ENCODE measurements at regions not wholly inside any gene's neighbourhood (a gene's known extent, or its start where the extent isn't known, plus 50 kb on each side); places are given as distances from the start of the nearest gene placed in this dataset.

DNA sequence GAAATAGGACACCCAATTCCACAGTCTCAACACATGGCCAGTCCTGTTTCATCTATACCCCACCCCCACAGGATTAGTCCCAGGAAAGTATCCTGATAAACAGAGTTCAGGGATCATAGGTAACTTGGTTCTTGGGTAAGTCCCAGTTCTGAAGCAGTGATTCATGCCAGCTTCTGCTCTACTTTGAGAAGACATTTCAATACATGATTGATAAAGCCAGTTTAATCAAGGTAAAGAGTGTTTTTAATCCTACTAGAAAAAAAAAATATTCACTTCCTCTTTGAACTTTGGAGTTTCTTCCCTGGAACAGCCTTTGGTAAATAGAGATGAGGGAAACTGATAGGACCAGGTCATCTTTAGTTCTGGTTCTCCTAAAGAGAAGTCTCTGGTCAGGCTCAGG is 142.4 kb downstream of the TLR5 start (continued):
- TF ChIP-seq GLI4 (tag by site-specific recombination; IDR thresholded peaks at IDR 0.05) (no peak), ZBTB8A (tag by site-specific recombination; IDR thresholded peaks at IDR 0.05) (no peak), ZNF211 (tag by site-specific recombination; IDR thresholded peaks at IDR 0.05; ENCODE audit: low read depth) (no peak), ZNF654 (tag by site-specific recombination; IDR thresholded peaks at IDR 0.05; ENCODE audit: low read depth) (no peak), OVOL3 (tag by site-specific recombination; IDR thresholded peaks at IDR 0.05) (no peak), ZXDB (tag by site-specific recombination; IDR thresholded peaks at IDR 0.05) (no peak), BCL11B (tag by site-specific recombination; IDR thresholded peaks at IDR 0.05; ENCODE audit: low read depth) (no peak), TSHZ1 (tag by site-specific recombination; IDR thresholded peaks at IDR 0.05; ENCODE audit: borderline replicate concordance) (no peak), ZBTB26 (tag by site-specific recombination; optimal IDR thresholded peaks at IDR 0.05) (no peak), ZNF416 (tag by site-specific recombination; IDR thresholded peaks at IDR 0.05) (no peak), ZNF341 (tag by site-specific recombination; IDR thresholded peaks at IDR 0.05; ENCODE audit: low read depth) (no peak)

DNA sequence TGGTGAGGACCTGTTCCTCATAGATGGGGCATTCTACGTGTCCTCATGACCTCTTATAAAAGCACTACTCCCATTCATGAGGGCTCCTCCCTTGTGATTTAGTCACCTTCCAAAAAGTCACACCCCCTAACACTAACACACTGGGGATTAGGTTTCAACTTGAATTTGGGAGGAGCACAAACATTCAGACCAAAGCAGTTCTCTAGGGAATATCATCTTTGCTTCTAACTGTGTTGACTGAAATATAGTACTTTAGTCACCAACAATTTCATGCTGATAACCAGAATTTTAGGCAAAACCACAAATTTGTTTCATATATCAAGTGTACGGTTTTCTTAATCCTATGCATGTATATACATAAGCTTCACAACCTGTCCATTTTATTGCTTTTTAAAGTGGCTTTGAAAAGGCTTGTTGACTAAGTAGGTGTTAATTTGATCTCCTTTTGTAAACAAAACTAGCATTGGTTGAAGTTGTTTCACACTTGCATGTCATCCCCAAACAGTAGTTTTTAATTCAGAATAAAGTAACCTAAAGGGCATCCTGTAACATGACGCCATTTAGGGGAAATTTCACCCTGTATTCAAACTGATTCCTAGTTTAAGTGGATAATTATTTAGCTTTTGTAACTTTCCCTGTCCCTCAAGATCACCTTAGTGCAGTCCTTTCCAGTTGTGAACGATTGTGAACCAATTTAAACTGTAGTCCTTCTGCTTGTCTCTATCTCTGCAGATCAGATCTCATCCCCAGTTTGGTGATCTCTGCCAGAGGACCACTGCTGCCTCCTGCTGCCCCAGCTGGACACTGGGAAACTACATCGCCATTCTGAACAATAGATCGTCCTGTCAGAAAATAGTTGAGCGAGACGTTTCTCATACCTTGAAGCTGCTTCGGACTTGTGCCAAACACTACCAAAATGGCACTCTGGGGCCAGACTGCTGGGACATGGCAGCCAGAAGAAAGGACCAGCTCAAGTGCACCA is 141.1 kb downstream of the TLR5 start:
- no peaks in the 10 kb centered on the region for H3K9me3 ChIP-seq (ENCODE audit: control insufficient read depth, insufficient read depth, low read depth, low read length)
- no peak overlapping the region for H3K27ac ChIP-seq (ENCODE audit: extremely low read depth, low read depth, low read length)
- POLR2A ChIA-PET = no interaction called here
- CTCF ChIA-PET = interaction anchor here (0.9 to 1.1 kb wide), 3 partner anchors 12 to 209 kb away, joined by 3 to 5 read pairs (median 3); no protein-coding TSS in a partner anchor
- H3K4me3 ChIP-seq (ENCODE audit: low read depth, low read length) = no peak overlapping the region
- peaks cover 0 to 23% of the 10 kb centered on the region in 2 experiments; a peak in 1 of 3 replicates for H3K36me3 ChIP-seq (ENCODE audit: control insufficient read depth in 2 of 2, insufficient read depth in 1 of 2, low read length in 2 of 2)
- peaks cover 18% of the 10 kb centered on the region for H3K4me1 ChIP-seq (ENCODE audit: control insufficient read depth, insufficient read depth, low read length)
- no peak for TF ChIP-seq ZNF660 (tag by site-specific recombination; IDR thresholded peaks at IDR 0.05)
- no peak for TF ChIP-seq ZNF707 (tag by site-specific recombination; IDR thresholded peaks at IDR 0.05)
- no peak for TF ChIP-seq ZNF16 (tag by site-specific recombination; IDR thresholded peaks at IDR 0.05; ENCODE audit: low read depth)
- no peak for TF ChIP-seq ZNF354C (tag by site-specific recombination; IDR thresholded peaks at IDR 0.05; ENCODE audit: borderline replicate concordance, low read depth)
- TF ChIP-seq ZNF530 (tag by site-specific recombination; IDR thresholded peaks at IDR 0.05; ENCODE audit: low read depth) = no peak
- no peak for TF ChIP-seq ZNF501 (tag by site-specific recombination; IDR thresholded peaks at IDR 0.05)
- TF ChIP-seq, protein P1, sequence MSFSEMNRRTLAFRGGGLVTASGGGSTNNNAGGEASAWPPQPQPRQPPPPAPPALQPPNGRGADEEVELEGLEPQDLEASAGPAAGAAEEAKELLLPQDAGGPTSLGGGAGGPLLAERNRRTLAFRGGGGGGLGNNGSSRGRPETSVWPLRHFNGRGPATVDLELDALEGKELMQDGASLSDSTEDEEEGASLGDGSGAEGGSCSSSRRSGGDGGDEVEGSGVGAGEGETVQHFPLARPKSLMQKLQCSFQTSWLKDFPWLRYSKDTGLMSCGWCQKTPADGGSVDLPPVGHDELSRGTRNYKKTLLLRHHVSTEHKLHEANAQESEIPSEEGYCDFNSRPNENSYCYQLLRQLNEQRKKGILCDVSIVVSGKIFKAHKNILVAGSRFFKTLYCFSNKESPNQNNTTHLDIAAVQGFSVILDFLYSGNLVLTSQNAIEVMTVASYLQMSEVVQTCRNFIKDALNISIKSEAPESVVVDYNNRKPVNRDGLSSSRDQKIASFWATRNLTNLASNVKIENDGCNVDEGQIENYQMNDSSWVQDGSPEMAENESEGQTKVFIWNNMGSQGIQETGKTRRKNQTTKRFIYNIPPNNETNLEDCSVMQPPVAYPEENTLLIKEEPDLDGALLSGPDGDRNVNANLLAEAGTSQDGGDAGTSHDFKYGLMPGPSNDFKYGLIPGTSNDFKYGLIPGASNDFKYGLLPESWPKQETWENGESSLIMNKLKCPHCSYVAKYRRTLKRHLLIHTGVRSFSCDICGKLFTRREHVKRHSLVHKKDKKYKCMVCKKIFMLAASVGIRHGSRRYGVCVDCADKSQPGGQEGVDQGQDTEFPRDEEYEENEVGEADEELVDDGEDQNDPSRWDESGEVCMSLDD (tag by site-specific recombination; IDR thresholded peaks at IDR 0.05) = no peak
- TF ChIP-seq, protein P2, sequence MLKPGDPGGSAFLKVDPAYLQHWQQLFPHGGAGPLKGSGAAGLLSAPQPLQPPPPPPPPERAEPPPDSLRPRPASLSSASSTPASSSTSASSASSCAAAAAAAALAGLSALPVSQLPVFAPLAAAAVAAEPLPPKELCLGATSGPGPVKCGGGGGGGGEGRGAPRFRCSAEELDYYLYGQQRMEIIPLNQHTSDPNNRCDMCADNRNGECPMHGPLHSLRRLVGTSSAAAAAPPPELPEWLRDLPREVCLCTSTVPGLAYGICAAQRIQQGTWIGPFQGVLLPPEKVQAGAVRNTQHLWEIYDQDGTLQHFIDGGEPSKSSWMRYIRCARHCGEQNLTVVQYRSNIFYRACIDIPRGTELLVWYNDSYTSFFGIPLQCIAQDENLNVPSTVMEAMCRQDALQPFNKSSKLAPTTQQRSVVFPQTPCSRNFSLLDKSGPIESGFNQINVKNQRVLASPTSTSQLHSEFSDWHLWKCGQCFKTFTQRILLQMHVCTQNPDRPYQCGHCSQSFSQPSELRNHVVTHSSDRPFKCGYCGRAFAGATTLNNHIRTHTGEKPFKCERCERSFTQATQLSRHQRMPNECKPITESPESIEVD (tag by site-specific recombination; IDR thresholded peaks at IDR 0.05) = peak; percentile 79
- TF ChIP-seq ZBTB1 (tag by site-specific recombination; IDR thresholded peaks at IDR 0.05) = no peak
- no peak for TF ChIP-seq ZNF623 (tag by site-specific recombination; IDR thresholded peaks at IDR 0.05)
- peak; percentile 95 for TF ChIP-seq SP7 (tag by site-specific recombination; IDR thresholded peaks at IDR 0.05)
- TF ChIP-seq ZNF777 (tag by site-specific recombination; IDR thresholded peaks at IDR 0.05; ENCODE audit: borderline replicate concordance) = no peak
- TF ChIP-seq ZNF140 (tag by site-specific recombination; IDR thresholded peaks at IDR 0.05) = no peak
- no peak for TF ChIP-seq ZNF621 (tag by site-specific recombination; IDR thresholded peaks at IDR 0.05)
- no peak for TF ChIP-seq ZFP41 (tag by site-specific recombination; IDR thresholded peaks at IDR 0.05; ENCODE audit: borderline replicate concordance)
- no peak for TF ChIP-seq ZNF776 (tag by site-specific recombination; IDR thresholded peaks at IDR 0.05; ENCODE audit: borderline replicate concordance)
